WERI-Rb-1 (cell line): ENCODE measurements at regions not wholly inside any gene's neighbourhood (a gene's known extent, or its start where the extent isn't known, plus 50 kb on each side); places are given as distances from the start of the nearest gene placed in this dataset.
"Not testable (repeated sequence)": the region's sequence is repeated elsewhere in the genome, so short reads cannot be mapped to it uniquely, and the experiment has no call there.

Experiments
- DNase-seq: peaks from one replicate; pipeline ENCODE4 v3.0.0-alpha.2; 2020
- H3K27ac ChIP-seq: fragments of 250-450 bp; sonication (Bioruptor Pico); 2 replicates; pipeline ENCODE4 v1.5.1; 2020; ENCODE audit warnings: mild to moderate bottlenecking, moderate library complexity
- H3K27me3 ChIP-seq: fragments of 250-450 bp; sonication (Bioruptor Pico); 2 replicates; pipeline ENCODE4 v1.5.1; 2021; ENCODE audit warnings: mild to moderate bottlenecking, low read depth, moderate library complexity; ENCODE audit not compliant: insufficient read depth, severe bottlenecking
- H3K36me3 ChIP-seq: fragments of 250-450 bp; sonication (Bioruptor Pico); 2 replicates; pipeline ENCODE4 v1.5.1; 2020; ENCODE audit warnings: mild to moderate bottlenecking, moderate library complexity
- H3K4me3 ChIP-seq: 2 replicates; pipeline ENCODE4 v1.5.1; 2011; ENCODE audit warnings: low read depth, mild to moderate bottlenecking, control low read depth, low read length
- H3K9me3 ChIP-seq: fragments of 250-450 bp; sonication (Bioruptor Pico); 2 replicates; pipeline ENCODE4 v1.5.1; 2021; ENCODE audit warnings: mild to moderate bottlenecking, moderate library complexity; ENCODE audit not compliant: severe bottlenecking
- CTCF ChIP-seq: IDR thresholded peaks from 2 replicates; pipeline ENCODE4 v1.5.1; 2011; ENCODE audit warnings: low read depth, mild to moderate bottlenecking, control low read depth, inconsistent platforms, low read length

GRCh38 chr15:29648415-29648814 is 173.9 kb downstream of the TJP1 start:
- H3K36me3 ChIP-seq, H3K27ac ChIP-seq, DNase-seq, H3K4me3 ChIP-seq: not testable (repeated sequence)
- peaks cover 23% of the 10 kb centered on the region for H3K9me3 ChIP-seq
- H3K27me3 ChIP-seq: peaks cover 66% of the 10 kb centered on the region

- DNase-seq: no peak
- no peak for TF ChIP-seq CTCF
Observed at GRCh38 chr15:29645841-29646240, 176.4 kb downstream of the TJP1 start.

GRCh38 chr15:29644361-29644760 is 177.9 kb downstream of the TJP1 start:
- H3K4me3 ChIP-seq, H3K27ac ChIP-seq, DNase-seq, H3K36me3 ChIP-seq: not testable (repeated sequence)
- Histone ChIP-seq H3K9me3 (peaks cover 16% of the 10 kb centered on the region), H3K27me3 (peaks cover 53% of the 10 kb centered on the region)

More at GRCh38 chr15:29645841-29646240, 176.4 kb downstream of the TJP1 start:
- H3K9me3 ChIP-seq: peaks cover 16% of the 10 kb centered on the region
- peaks cover 51% of the 10 kb centered on the region for H3K27me3 ChIP-seq
- no peaks in the 10 kb centered on the region for H3K36me3 ChIP-seq
- H3K4me3 ChIP-seq: no peak overlapping the region
- H3K27ac ChIP-seq: no peak overlapping the region

- Histone ChIP-seq H3K9me3 (no peaks in the 10 kb centered on the region), H3K4me3 (no peak overlapping the region), H3K36me3 (no peaks in the 10 kb centered on the region), H3K27ac (no peak overlapping the region), H3K27me3 (peaks cover 66% of the 10 kb centered on the region)
- no peak for TF ChIP-seq CTCF
- DNase-seq: no peak
Observed at GRCh38 chr15:29638781-29639180, 183.5 kb downstream of the TJP1 start.

- TF ChIP-seq CTCF: no peak
- DNase-seq: no peak
- H3K27ac ChIP-seq: no peak overlapping the region
- no peak overlapping the region for H3K4me3 ChIP-seq
- no peaks in the 10 kb centered on the region for H3K36me3 ChIP-seq
- H3K27me3 ChIP-seq: peaks cover 74% of the 10 kb centered on the region
- H3K9me3 ChIP-seq: no peaks in the 10 kb centered on the region
Observed at GRCh38 chr15:29638011-29638410, 184.3 kb downstream of the TJP1 start.

GRCh38 chr15:29637555-29637954 is 184.7 kb downstream of the TJP1 start:
- no peak for DNase-seq
- Histone ChIP-seq H3K36me3 (no peaks in the 10 kb centered on the region), H3K9me3 (no peaks in the 10 kb centered on the region), H3K27ac (no peak overlapping the region), H3K4me3 (no peak overlapping the region), H3K27me3 (peaks cover 79% of the 10 kb centered on the region)
- no peak for TF ChIP-seq CTCF

- no peak for TF ChIP-seq CTCF
- Histone ChIP-seq H3K4me3 (no peak overlapping the region), H3K27ac (no peak overlapping the region), H3K27me3 (peaks cover 85% of the 10 kb centered on the region), H3K9me3 (no peaks in the 10 kb centered on the region), H3K36me3 (no peaks in the 10 kb centered on the region)
- DNase-seq: no peak
Observed at GRCh38 chr15:29636921-29637320, 185.3 kb downstream of the TJP1 start.
